SKM-1 treated with dmso at 0.1 percent for 144 hours (cell line): ENCODE measurements at regions not wholly inside any gene's neighbourhood (a gene's known extent, or its start where the extent isn't known, plus 50 kb on each side); places are given as distances from the start of the nearest gene placed in this dataset.

Source experiments
- DNase-seq: peaks from one replicate; lab custom pipeline; 2025; ENCODE audit not compliant: unreplicated experiment; lab: John Stamatoyannopoulos, UW

- no peak for DNase-seq
Observed at GRCh38 chr10:1855911-1856310, 118.6 kb upstream of the ADARB2 start.

DNA sequence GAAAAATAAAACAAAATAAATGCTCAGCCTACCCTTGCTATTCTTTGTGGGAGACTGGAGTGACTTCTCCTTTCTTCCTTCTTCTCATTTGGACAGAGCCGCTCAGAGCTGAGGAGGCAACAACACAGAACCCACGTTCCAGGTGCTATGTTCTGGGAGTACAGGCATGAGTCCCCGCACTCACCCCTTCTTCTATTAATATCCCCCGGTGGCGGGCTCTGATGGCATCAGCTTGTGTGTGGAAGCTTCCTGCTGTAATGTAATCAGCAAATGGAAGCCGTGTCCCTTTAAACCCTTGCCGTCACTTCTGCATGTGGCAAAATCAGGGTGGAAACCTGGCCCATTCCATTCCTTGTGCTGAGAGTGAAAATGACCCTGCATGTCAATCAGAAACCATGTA, 116.9 kb upstream of the ADARB2 start:
- no peak for DNase-seq

DNA sequence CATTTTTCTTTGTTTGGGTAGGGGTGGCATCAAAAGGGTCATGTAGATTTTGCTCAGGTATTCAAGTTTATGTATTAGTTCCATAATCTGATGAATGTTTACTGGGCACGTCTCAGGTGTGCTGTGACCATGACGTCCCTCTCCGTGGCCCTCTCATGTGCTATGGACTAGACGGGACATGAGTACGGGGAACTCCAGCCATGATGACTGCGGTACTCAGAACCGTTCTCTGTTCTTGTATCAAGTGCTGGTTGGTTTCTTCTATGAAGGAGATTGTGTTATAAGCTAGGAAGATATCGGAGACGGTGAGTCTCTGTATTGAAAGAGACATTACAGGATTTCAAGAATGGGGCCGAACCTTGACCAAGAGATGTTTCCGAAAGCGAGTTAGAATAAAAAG, 116.5 kb upstream of the ADARB2 start:
- DNase-seq, result no peak

GRCh38 chr10:1852841-1853240, 115.5 kb upstream of the ADARB2 start:
- no peak for DNase-seq

DNA sequence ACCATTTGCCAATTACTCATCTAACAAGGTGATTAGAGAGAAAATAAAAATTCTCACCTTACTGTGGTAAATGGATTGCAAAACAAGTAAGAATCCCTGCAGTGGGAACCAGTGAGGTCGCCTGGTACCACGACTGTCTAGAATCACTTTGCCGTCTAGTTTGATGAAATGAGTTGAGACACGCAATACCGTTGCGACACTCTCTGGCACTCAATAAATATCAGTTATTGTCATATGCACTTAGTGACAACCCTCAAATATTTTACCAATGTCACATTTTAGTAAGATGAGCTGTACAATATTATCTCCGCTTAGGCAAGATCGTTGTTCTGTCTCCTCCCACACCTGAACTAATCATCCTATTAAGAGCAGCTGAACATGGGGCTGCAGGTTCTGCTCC, 114.4 kb upstream of the ADARB2 start:
- no peak for DNase-seq

DNA sequence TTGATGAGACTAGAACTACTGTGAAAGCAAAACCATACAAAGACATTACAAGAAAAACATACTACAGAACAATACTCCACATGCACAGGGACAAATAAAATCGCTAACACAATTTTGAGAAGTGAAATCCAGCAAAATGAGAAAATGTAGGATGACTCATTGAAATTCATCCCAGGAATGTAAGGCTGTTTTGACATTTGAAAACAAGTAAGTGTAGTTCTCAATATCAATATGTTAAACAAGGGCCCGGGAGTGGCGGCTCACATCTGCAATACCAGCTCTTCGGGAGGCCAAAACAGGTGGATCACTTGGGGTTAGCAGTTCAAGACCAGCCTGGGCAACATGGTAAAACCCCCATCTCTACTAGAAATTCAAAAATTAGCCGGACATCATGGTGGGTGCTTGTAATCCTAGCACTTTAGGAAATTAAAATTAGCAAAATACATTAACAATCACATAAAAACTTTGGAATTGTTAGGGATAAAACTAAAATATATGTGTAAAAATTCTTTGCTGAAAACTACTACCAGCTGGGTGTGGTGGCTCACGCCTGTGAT, 113.7 kb upstream of the ADARB2 start:
- no peak for DNase-seq

- DNase-seq, result no peak
Observed at GRCh38 chr10:1847361-1847760, 110.0 kb upstream of the ADARB2 start.

GRCh38 chr10:1846032-1846431, 108.7 kb upstream of the ADARB2 start:
- DNase-seq, result no peak

DNA sequence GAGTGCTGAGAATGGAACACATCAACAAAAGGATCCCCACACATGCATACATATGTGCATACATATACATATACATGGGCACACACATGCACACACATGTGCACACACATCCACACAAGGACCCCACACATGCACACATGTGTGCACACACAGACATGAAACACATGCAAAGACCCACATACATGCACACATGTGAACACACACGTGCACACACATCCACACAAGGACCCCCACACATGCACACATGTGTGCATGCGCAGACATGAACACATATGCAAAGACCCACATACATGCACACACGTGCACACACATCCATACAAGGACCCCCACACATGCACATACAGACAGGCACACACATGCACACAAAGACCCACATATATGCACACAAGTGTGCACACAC, 104.4 kb upstream of the ADARB2 start:
- no peak for DNase-seq

DNA sequence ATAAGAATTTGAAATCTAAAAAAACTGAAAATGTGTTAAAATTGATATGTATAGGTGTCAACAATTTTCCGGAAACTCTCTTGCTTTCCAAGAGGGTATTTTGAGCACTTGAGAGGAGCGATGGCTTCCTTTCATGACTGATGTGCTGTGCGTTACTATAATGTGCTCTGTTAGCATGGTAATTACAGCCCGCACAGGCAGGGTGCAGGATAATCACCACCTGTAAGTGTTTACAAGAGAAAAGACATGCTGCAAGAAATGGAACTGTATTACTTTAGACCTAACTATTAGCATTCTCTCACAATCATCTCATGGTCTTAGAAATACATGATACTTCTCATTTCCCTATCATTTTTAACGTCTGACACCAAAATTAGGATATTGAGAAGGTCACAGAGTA, 92.4 kb upstream of the ADARB2 start:
- no peak for DNase-seq

DNA sequence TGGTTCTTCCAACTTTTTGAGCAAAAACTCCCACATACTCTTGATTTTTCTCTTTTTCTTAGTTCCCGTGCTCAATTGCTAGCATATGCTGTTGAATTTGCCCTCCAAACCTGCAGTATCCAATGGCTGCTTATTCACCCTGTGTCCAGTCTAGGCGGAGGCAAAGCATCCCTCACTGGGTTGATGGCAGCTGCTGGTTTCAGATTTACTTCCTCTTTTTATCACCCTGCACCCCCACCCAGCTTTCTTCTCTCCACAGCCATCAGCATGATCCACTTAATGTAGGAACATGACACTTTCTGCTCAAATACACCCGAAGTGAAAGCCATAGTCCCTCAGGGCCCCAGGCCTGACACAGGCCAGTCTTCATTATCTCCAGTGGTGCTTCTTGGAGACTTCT, 87.6 kb upstream of the ADARB2 start:
- no peak for DNase-seq

DNA sequence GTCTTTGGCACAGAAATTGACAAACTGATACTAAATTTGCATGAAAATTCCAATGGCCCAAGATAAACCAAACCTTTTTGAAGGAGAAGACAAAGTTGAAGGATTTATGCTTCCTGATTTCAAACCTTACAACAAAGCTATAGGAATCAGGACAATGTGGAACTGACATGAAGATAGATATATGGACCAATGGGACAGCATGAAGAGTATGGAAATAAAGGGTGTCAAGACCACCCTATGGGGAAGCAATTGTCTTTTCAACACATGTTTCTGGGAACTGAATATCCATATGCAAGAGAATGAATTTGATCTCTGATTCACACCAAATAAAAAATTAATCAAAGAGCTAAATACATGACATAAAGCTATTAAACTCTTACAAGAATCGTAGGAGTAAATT, 77.2 kb upstream of the ADARB2 start:
- DNase-seq, result no peak

DNA sequence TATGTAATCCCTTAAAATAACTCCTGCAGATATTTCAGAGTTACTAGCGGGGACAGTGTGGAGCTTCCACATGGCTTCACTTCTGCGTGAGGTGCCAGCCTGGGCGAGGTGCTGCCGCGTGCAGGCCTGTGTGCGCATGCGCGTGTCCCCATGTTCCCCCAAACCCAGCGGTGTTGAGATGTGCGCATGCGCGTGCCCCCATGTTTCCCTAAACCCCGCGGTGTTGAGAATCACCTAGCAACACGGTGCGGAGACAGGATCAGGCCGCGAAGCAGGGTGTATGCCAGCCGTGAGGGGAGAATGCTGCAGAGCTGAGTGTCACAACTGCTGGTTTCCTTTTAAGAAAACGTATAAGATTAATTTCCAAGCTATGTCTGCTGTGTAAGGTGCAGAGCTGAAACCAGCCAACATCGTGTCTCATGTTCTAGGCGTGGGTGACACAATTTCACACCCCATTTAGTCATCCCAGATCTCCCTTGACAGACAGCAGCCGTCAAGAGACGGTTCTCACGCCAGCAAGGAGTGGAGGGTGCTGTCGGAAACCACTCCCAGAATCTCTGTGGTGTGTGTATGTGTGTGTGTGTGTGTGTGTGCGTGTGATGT, 71.9 kb upstream of the ADARB2 start:
- no peak for DNase-seq

DNA sequence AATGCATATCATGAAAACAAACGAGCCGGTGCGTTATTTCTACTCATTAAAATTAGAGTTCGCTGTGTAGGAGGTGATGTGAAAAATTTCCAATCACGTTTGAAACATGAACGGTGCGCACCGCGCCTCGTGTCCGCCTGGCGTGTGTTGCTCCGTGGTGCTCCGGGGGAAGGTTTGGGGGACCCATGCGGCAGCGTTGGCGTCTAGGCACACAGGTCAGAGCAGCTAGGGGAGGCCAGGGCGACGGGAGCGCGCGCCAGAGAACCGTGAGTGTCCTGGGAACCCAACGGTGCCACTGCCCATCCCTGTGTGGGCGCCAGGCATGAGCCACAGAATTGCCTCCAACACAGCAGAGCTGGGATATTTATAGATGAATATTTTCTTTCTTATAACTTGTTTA, 70.6 kb upstream of the ADARB2 start:
- no peak for DNase-seq

DNA sequence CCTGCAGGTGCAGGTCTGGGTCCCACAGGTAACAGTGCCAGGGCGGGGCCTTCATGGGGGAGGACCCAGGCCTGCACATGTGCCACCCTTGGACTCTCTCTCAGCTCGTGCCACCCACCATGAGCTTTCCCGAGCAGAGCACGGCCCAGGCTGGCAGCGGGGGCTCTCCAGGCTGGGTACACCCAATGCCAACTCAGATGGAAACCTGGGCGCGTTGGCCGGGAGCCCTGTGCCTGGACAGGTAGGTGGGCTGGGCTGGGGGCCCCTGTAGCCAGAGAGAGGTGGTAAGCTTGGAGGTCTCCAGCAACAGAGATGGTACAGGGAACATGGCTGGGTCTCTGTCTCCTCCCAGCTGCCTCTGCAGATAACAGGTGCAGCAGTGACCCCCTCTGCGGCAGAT, 69.9 kb upstream of the ADARB2 start:
- DNase-seq, result no peak

DNA sequence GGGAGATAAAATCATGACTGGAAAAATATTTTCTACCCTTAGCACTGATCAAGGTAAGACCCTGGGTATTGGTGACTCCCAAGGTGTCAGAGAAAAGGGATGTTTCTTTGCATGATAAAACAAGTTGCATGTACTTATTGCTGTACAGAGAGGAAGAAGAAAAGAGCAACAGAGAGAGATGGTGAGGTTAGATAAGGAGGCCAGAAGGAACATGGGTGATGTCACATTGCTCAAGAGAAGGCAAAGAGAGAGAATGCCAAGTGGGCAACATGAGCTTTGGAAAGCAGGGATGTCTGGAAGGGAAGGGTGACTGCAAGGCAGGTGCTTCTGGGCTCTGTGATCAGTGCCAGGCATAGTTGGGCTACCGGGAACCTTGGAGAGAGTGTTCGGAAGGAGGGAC, 65.1 kb upstream of the ADARB2 start:
- no peak for DNase-seq

GRCh38 chr10:1788401-1788800, 51.1 kb upstream of the ADARB2 start:
- DNase-seq, result no peak
